ENCODE measurements at regions not wholly inside any gene's neighbourhood (a gene's known extent, or its start where the extent isn't known, plus 50 kb on each side); places are given as distances from the start of the nearest gene placed in this dataset.
"Not testable (repeated sequence)": the region's sequence is repeated elsewhere in the genome, so short reads cannot be mapped to it uniquely, and the experiment has no call there.

DNA sequence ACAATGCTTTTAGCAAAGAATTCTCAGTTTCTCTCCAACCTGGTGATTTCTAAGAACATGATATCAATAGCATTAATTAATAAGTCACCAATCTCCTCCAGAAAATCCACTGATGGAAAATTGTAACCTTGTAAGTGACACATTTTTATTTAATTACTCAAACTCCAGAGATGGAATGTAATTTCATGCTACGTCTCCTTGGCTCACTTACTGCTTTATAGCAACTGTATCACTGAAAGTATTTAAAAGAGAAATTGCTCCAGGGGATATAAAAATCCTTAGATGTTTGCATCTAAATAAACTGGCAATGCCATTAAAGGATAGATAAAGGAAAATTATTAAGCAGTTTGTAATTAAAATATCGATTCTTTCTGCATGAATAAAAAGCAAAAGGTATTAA is 325.4 kb downstream of the TSN start:
- TF ChIP-seq, protein P1, sequence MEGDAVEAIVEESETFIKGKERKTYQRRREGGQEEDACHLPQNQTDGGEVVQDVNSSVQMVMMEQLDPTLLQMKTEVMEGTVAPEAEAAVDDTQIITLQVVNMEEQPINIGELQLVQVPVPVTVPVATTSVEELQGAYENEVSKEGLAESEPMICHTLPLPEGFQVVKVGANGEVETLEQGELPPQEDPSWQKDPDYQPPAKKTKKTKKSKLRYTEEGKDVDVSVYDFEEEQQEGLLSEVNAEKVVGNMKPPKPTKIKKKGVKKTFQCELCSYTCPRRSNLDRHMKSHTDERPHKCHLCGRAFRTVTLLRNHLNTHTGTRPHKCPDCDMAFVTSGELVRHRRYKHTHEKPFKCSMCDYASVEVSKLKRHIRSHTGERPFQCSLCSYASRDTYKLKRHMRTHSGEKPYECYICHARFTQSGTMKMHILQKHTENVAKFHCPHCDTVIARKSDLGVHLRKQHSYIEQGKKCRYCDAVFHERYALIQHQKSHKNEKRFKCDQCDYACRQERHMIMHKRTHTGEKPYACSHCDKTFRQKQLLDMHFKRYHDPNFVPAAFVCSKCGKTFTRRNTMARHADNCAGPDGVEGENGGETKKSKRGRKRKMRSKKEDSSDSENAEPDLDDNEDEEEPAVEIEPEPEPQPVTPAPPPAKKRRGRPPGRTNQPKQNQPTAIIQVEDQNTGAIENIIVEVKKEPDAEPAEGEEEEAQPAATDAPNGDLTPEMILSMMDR (IDR thresholded peaks at IDR 0.05; ENCODE audit: unreplicated experiment): no peak
- H3K36me3 Mint-ChIP-seq (ENCODE audit: low read depth, unreplicated experiment): no peaks in the 10 kb centered on the region
- no peaks in the 10 kb centered on the region for H3K4me1 Mint-ChIP-seq (ENCODE audit: unreplicated experiment)
- no peaks in the 10 kb centered on the region for H3K27me3 Mint-ChIP-seq (ENCODE audit: unreplicated experiment)
- no peak overlapping the region for H3K27ac Mint-ChIP-seq (ENCODE audit: unreplicated experiment)
- H3K4me3 Mint-ChIP-seq (ENCODE audit: unreplicated experiment): no peak overlapping the region
- H3K9me3 Mint-ChIP-seq (ENCODE audit: unreplicated experiment): no peaks in the 10 kb centered on the region
- DNase-seq (ENCODE audit: low spot score): no peak

DNA sequence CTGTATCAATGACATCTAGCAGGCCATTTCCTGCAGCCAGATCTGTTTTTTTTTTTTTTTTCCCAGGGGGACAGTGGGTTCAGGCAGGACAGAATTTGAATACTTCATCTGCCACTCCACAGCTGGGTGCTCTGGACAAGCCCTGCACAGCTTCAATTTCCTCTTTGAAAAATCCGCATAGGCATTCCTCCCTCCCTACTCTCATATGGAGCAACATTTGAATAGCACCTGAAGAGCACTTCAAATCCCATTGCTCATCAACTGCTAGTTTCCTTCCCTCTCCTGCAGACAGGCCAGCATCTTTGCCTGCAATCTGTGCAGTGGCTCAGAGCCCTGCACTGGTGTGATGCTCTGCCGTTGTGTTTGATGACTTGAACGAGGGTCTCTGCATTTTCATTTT is 326.3 kb downstream of the TSN start:
- TF ChIP-seq, protein P1 (IDR thresholded peaks at IDR 0.05; ENCODE audit: unreplicated experiment): no peak
- Mint-ChIP-seq H3K36me3 (ENCODE audit: low read depth, unreplicated experiment) (no peaks in the 10 kb centered on the region), H3K9me3 (ENCODE audit: unreplicated experiment) (no peaks in the 10 kb centered on the region), H3K27ac (ENCODE audit: unreplicated experiment) (no peak overlapping the region), H3K4me3 (ENCODE audit: unreplicated experiment) (no peak overlapping the region), H3K4me1 (ENCODE audit: unreplicated experiment) (no peaks in the 10 kb centered on the region), H3K27me3 (ENCODE audit: unreplicated experiment) (no peaks in the 10 kb centered on the region)
- no peak for DNase-seq (ENCODE audit: low spot score)

DNA sequence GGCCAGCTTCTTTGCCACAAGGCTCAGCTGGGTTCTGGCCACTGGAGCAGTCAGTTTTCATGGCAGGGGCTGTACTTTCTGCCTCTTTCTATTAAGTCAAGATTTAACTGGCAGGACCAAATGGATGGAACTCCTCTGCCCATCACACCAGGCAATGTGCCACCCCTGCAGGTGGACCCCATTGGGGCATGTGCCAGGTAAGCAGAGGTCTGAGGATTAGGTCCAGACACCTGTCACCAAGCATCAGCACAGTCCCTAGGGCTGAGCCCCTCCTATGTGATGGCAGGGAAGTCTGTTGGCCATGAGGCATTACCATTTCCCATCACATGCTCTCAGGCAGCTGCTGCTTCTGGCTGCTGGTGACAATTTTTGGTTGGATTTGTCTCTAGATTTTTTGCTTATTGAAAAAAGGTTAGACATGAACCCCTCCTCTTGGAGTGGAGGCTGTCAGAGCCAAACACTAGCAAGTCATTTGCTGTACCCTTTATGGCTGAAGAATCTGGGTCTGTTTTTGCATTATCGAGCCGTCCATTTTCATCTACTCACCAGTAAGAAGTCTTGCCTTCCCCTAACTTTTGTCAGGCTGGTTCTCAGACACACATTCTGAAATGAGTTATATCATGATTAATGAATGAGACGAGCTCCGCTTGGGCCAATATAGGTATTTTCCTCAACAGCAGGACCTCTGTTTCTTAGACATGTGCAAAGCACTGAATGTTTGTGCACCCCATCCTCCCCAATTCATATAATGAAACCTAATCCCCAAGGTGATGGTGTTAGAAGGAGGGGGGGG is 328.0 kb downstream of the TSN start:
- Mint-ChIP-seq H3K4me3 (ENCODE audit: unreplicated experiment) (no peak overlapping the region), H3K4me1 (ENCODE audit: unreplicated experiment) (no peaks in the 10 kb centered on the region), H3K36me3 (ENCODE audit: low read depth, unreplicated experiment) (no peaks in the 10 kb centered on the region), H3K27ac (ENCODE audit: unreplicated experiment) (no peak overlapping the region), H3K9me3 (ENCODE audit: unreplicated experiment) (no peaks in the 10 kb centered on the region), H3K27me3 (ENCODE audit: unreplicated experiment) (no peaks in the 10 kb centered on the region)
- no peak for DNase-seq (ENCODE audit: low spot score)
- TF ChIP-seq, protein P1 (IDR thresholded peaks at IDR 0.05; ENCODE audit: unreplicated experiment): no peak

DNA sequence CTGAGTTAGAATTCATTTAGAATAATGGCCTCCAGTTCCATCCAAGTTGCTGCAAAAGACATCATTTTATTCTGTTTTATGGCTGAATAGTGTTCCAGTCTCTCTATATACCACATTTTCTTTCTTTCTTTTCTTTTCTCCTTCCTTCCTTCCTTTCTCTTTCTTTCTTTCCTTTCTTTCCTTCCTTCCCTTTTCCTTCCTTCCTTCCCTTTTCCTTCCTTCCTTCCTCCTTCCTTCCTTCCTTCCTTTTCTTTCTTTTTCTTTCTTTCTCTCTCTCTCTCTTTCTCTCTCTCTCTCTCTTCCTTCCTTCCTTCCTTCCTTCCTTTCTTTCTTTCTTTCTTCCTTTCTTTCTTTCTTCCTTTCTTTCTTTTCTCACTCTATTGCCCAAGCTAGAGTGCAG is 330.2 kb downstream of the TSN start:
- not testable (repeated sequence) for H3K4me3 Mint-ChIP-seq (ENCODE audit: unreplicated experiment); DNase-seq (ENCODE audit: low spot score); H3K36me3 Mint-ChIP-seq (ENCODE audit: low read depth, unreplicated experiment); H3K9me3 Mint-ChIP-seq (ENCODE audit: unreplicated experiment); H3K4me1 Mint-ChIP-seq (ENCODE audit: unreplicated experiment); H3K27me3 Mint-ChIP-seq (ENCODE audit: unreplicated experiment); H3K27ac Mint-ChIP-seq (ENCODE audit: unreplicated experiment)

DNA sequence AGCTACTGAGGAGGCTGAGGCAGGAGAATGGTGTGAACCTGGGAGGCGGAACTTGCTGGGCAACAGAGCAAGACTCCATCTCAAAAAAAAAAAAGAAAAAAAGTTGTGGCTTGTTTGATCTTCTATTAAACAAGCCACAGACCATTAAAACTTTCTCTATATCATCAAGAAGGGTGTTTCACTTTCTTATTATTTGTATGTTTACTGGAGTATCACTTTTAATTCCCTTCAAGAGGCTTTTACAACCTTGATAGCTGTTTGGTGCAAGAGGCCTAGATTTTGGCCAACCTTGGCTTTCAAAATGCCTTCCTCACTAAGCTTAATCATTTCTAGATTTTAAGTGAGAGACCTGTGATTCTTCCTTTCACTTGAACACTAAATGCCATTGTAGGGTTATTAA is 339.1 kb downstream of the TSN start:
- Mint-ChIP-seq H3K4me3 (ENCODE audit: unreplicated experiment) (no peak overlapping the region), H3K4me1 (ENCODE audit: unreplicated experiment) (no peaks in the 10 kb centered on the region), H3K27ac (ENCODE audit: unreplicated experiment) (no peak overlapping the region)

More for the DNA sequence above, 339.1 kb downstream of the TSN start:
- DNase-seq (ENCODE audit: low spot score): no peak
- H3K36me3 Mint-ChIP-seq (ENCODE audit: low read depth, unreplicated experiment): no peaks in the 10 kb centered on the region
- H3K9me3 Mint-ChIP-seq (ENCODE audit: unreplicated experiment): no peaks in the 10 kb centered on the region
- TF ChIP-seq, protein P1 (IDR thresholded peaks at IDR 0.05; ENCODE audit: unreplicated experiment): no peak
- no peaks in the 10 kb centered on the region for H3K27me3 Mint-ChIP-seq (ENCODE audit: unreplicated experiment)

Data from endothelial cell (in vitro differentiated cells).